ENCODE measurements at regions not wholly inside any gene's neighbourhood (a gene's known extent, or its start where the extent isn't known, plus 50 kb on each side); places are given as distances from the start of the nearest gene placed in this dataset.

DNA sequence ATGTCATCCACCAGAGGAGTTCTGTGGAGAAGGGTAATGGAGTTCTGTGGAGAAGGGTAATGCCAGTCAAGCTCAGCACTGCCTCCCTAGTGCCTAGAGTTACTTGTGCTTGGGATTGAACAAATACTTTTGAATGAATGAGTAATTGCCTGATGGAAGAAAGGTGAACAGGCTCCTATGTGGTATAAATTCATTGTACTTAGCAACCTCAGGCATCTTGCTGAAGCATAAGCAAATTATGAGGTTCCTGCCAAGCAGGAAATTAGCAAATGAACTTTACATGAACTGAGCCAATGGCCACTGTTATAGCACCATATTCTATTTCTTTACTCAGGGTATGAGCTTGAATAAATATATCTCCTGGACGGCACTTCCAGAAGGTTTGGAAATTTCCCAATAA is 1047.2 kb downstream of the SLC6A15 start:
- Histone ChIP-seq H3K79me2 (ENCODE audit: low read length) (no peaks in the 10 kb centered on the region), H3K9ac (ENCODE audit: low read length) (no peak overlapping the region), H4K20me1 (ENCODE audit: insufficient read depth, low read depth, low read length) (no peaks in the 10 kb centered on the region), H3K4me3 (ENCODE audit: low read length) (no peak overlapping the region), H3K9me2 (replicated peaks; ENCODE audit: insufficient read depth, low read length) (no peaks in the 10 kb centered on the region), H2AFZ (ENCODE audit: low read length) (no peak overlapping the region), H3K36me3 (ENCODE audit: insufficient read depth, low read length) (no peaks in the 10 kb centered on the region), H3K9me3 (ENCODE audit: low read length) (peaks cover 4% of the 10 kb centered on the region; the same call in 1 of the 2 replicates), H3K27me3 (ENCODE audit: low read length) (no peaks in the 10 kb centered on the region), H3K4me2 (ENCODE audit: low read depth, low read length, poor library complexity, severe bottlenecking) (no peak overlapping the region), H3K4me1 (ENCODE audit: low read length) (no peaks in the 10 kb centered on the region), H3K27ac (ENCODE audit: low read length) (no peak overlapping the region)
- DNase-seq, result no peak

DNA sequence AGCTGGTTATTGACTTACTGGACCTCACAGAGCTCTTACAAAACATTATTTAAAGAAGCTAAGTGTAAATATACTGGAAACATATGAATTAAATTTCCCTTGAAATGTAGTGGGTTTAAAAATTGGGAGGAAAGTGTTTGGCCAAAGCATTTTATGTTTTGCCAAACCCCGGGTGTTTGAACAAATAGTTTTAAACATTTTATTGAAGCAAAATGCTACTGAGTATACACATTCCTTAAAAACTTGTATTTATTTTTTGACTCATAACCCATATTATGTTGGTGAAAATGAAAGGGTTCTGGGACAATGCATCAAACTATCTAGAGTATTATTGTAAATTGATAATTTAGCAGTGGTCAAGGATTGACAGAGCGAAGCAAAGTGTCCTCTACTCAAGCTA is 1048.5 kb downstream of the SLC6A15 start:
- no peak overlapping the region for H3K4me2 ChIP-seq (ENCODE audit: low read depth, low read length, poor library complexity, severe bottlenecking)
- H4K20me1 ChIP-seq (ENCODE audit: insufficient read depth, low read depth, low read length), result no peaks in the 10 kb centered on the region
- H3K4me1 ChIP-seq (ENCODE audit: low read length), result no peaks in the 10 kb centered on the region
- H2AFZ ChIP-seq (ENCODE audit: low read length), result no peak overlapping the region
- H3K4me3 ChIP-seq (ENCODE audit: low read length), result no peak overlapping the region
- DNase-seq, result no peak
- H3K9me2 ChIP-seq (replicated peaks; ENCODE audit: insufficient read depth, low read length), result no peaks in the 10 kb centered on the region
- H3K79me2 ChIP-seq (ENCODE audit: low read length), result no peaks in the 10 kb centered on the region
- H3K9me3 ChIP-seq (ENCODE audit: low read length), result peaks cover 13% of the 10 kb centered on the region
- no peaks in the 10 kb centered on the region for H3K27me3 ChIP-seq (ENCODE audit: low read length)
- no peak overlapping the region for H3K9ac ChIP-seq (ENCODE audit: low read length)
- no peaks in the 10 kb centered on the region for H3K36me3 ChIP-seq (ENCODE audit: insufficient read depth, low read length)
- H3K27ac ChIP-seq (ENCODE audit: low read length), result no peak overlapping the region

DNA sequence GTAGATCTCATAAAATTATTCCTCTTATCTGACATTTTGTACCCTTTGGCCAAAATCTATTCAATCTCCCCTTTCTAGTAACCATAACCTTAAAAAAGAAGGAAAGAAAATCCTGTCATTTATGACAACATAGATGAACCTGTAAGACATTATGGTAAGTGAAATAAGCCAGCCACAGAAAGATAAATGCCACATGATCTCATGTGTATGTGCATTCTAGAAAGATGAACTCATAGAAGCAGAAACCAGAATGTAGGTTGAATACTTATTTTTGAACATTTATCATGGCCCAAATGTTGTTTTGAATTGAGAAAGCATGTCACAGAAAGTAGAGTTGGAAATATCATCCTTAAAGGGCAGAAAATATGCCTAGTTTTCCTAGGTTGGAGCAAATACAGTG is 1053.6 kb downstream of the SLC6A15 start:
- Histone ChIP-seq H3K9ac (ENCODE audit: low read length) (no peak overlapping the region), H3K27me3 (ENCODE audit: low read length) (no peaks in the 10 kb centered on the region), H3K4me1 (ENCODE audit: low read length) (no peaks in the 10 kb centered on the region), H3K4me2 (ENCODE audit: low read depth, low read length, poor library complexity, severe bottlenecking) (no peak overlapping the region), H3K79me2 (ENCODE audit: low read length) (no peaks in the 10 kb centered on the region), H2AFZ (ENCODE audit: low read length) (no peak overlapping the region), H3K9me3 (ENCODE audit: low read length) (peaks cover 41% of the 10 kb centered on the region), H3K36me3 (ENCODE audit: insufficient read depth, low read length) (no peaks in the 10 kb centered on the region), H4K20me1 (ENCODE audit: insufficient read depth, low read depth, low read length) (no peaks in the 10 kb centered on the region), H3K9me2 (replicated peaks; ENCODE audit: insufficient read depth, low read length) (no peaks in the 10 kb centered on the region), H3K4me3 (ENCODE audit: low read length) (no peak overlapping the region), H3K27ac (ENCODE audit: low read length) (no peak overlapping the region)
- no peak for DNase-seq

DNA sequence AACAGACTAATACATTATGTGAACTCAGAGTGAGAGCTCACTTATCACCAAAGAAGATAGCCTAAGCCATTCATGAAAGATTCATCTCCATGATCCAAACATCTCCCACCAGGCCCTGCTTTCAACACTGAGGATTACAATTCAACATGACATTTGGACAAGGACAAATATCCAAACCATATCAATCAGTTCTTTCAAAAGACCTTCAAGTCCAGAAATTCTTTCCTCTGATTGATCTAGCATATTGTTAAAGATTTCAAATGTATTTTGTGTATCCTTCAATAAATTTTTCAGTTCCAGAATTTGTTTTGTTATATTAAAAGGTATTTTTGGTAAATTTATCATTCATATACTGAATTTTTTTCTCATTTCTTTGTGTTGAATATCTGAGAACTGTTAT is 1055.8 kb downstream of the SLC6A15 start:
- Histone ChIP-seq H4K20me1 (ENCODE audit: insufficient read depth, low read depth, low read length) (no peaks in the 10 kb centered on the region), H3K27me3 (ENCODE audit: low read length) (no peaks in the 10 kb centered on the region), H2AFZ (ENCODE audit: low read length) (no peak overlapping the region), H3K9ac (ENCODE audit: low read length) (no peak overlapping the region), H3K9me3 (ENCODE audit: low read length) (peaks cover 50% of the 10 kb centered on the region), H3K4me2 (ENCODE audit: low read depth, low read length, poor library complexity, severe bottlenecking) (no peak overlapping the region), H3K27ac (ENCODE audit: low read length) (no peak overlapping the region), H3K36me3 (ENCODE audit: insufficient read depth, low read length) (no peaks in the 10 kb centered on the region), H3K9me2 (replicated peaks; ENCODE audit: insufficient read depth, low read length) (no peaks in the 10 kb centered on the region), H3K4me3 (ENCODE audit: low read length) (no peak overlapping the region), H3K4me1 (ENCODE audit: low read length) (no peaks in the 10 kb centered on the region), H3K79me2 (ENCODE audit: low read length) (no peaks in the 10 kb centered on the region)
- DNase-seq, result no peak

DNA sequence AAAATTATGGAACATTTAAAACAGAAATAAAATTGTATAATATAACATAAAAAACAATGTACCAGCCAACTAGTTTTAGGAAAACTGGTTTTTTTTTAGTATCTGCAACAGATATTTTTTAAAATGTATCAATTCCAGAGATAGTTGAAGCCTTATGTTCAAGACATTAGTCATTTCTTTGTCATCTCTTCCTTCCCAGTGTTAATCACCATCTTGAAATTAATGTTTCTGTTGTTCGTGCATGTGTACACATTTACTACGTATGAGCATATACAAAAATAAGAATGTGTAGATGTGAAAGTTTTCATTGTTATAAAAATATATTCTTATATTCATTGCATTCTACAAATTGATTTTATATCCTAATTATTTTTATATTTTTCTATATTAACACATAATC is 1062.1 kb downstream of the SLC6A15 start:
- Histone ChIP-seq H3K9ac (ENCODE audit: low read length) (no peak overlapping the region), H3K27me3 (ENCODE audit: low read length) (no peaks in the 10 kb centered on the region), H3K4me3 (ENCODE audit: low read length) (no peak overlapping the region), H3K4me1 (ENCODE audit: low read length) (no peaks in the 10 kb centered on the region), H3K27ac (ENCODE audit: low read length) (no peak overlapping the region), H3K4me2 (ENCODE audit: low read depth, low read length, poor library complexity, severe bottlenecking) (no peak overlapping the region), H2AFZ (ENCODE audit: low read length) (no peak overlapping the region), H4K20me1 (ENCODE audit: insufficient read depth, low read depth, low read length) (no peaks in the 10 kb centered on the region), H3K79me2 (ENCODE audit: low read length) (no peaks in the 10 kb centered on the region), H3K9me2 (replicated peaks; ENCODE audit: insufficient read depth, low read length) (no peaks in the 10 kb centered on the region), H3K9me3 (ENCODE audit: low read length) (peaks cover 33% of the 10 kb centered on the region), H3K36me3 (ENCODE audit: insufficient read depth, low read length) (no peaks in the 10 kb centered on the region)
- no peak for DNase-seq

DNA sequence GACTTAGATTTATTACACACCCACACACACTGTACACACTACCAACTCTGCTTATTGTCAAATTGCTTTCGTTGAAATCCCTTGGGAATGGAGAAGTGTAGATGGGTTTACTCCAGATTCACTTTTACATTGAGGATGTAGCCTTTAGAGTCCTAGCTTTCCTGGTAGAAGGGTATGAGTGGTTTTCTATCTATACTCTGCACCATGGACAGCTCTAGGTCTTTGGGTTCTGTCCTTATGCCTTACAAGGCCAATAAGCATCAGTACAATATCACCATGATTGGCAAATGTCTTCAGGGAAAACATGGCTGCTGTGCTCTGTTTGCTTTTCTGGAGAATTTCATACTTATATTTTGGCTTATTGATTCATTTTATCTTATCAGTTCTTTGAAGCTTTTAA is 1063.9 kb downstream of the SLC6A15 start:
- H2AFZ ChIP-seq (ENCODE audit: low read length), result no peak overlapping the region
- no peak overlapping the region for H3K27ac ChIP-seq (ENCODE audit: low read length)
- peaks cover 35% of the 10 kb centered on the region for H3K9me3 ChIP-seq (ENCODE audit: low read length)
- no peaks in the 10 kb centered on the region for H3K9me2 ChIP-seq (replicated peaks; ENCODE audit: insufficient read depth, low read length)
- no peaks in the 10 kb centered on the region for H3K79me2 ChIP-seq (ENCODE audit: low read length)
- H3K27me3 ChIP-seq (ENCODE audit: low read length), result no peaks in the 10 kb centered on the region
- DNase-seq, result no peak
- H3K36me3 ChIP-seq (ENCODE audit: insufficient read depth, low read length), result no peaks in the 10 kb centered on the region
- no peaks in the 10 kb centered on the region for H3K4me1 ChIP-seq (ENCODE audit: low read length)
- H4K20me1 ChIP-seq (ENCODE audit: insufficient read depth, low read depth, low read length), result no peaks in the 10 kb centered on the region
- H3K4me3 ChIP-seq (ENCODE audit: low read length), result no peak overlapping the region
- H3K4me2 ChIP-seq (ENCODE audit: low read depth, low read length, poor library complexity, severe bottlenecking), result no peak overlapping the region
- H3K9ac ChIP-seq (ENCODE audit: low read length), result no peak overlapping the region

DNA sequence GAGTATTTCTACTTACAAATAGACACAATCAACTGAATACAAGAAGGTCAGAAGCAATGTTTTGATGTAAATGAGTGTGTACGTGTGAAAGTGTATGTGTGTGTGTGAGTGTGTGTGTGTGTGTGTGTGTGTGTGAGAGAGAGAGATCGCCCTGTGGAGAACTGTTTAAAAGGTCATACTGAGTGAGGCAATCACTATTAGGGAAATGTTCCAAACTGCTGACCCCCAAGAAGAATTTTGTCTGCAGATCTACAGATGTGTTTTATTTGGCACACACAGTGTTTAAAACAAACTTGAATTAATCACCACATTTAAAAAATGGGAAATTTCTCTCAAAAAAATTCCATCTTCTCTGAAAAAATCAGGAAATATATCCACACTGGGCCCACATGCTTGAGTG is 1069.1 kb downstream of the SLC6A15 start:
- no peaks in the 10 kb centered on the region for H3K36me3 ChIP-seq (ENCODE audit: insufficient read depth, low read length)
- no peak overlapping the region for H3K4me2 ChIP-seq (ENCODE audit: low read depth, low read length, poor library complexity, severe bottlenecking)
- peaks cover 30% of the 10 kb centered on the region for H3K9me3 ChIP-seq (ENCODE audit: low read length)
- no peak overlapping the region for H3K9ac ChIP-seq (ENCODE audit: low read length)
- H3K9me2 ChIP-seq (replicated peaks; ENCODE audit: insufficient read depth, low read length), result no peaks in the 10 kb centered on the region
- no peak for DNase-seq
- no peaks in the 10 kb centered on the region for H3K27me3 ChIP-seq (ENCODE audit: low read length)
- no peaks in the 10 kb centered on the region for H3K79me2 ChIP-seq (ENCODE audit: low read length)
- no peaks in the 10 kb centered on the region for H4K20me1 ChIP-seq (ENCODE audit: insufficient read depth, low read depth, low read length)
- no peak overlapping the region for H3K27ac ChIP-seq (ENCODE audit: low read length)
- H3K4me1 ChIP-seq (ENCODE audit: low read length), result no peaks in the 10 kb centered on the region
- no peak overlapping the region for H3K4me3 ChIP-seq (ENCODE audit: low read length)
- no peak overlapping the region for H2AFZ ChIP-seq (ENCODE audit: low read length)

DNA sequence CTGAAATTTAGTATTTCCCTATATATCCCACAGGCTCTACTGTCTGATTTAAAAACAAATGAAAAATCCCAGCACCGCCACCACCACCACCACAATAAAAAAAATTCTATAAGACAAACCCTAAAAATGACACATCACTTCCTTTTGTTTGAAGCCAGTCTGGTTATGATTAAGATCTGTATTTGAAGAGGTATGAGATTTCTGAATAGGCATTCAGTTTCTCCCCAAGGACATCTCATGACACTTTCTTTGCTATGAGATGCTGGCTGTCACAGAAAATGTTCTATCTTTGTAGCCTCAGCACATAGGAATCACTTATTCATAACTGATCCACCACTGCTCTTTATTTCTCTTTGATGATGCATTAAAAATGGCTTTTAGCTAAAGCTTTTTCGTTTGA is 1071.0 kb downstream of the SLC6A15 start:
- Histone ChIP-seq H2AFZ (ENCODE audit: low read length) (no peak overlapping the region), H3K9me3 (ENCODE audit: low read length) (peaks cover 25% of the 10 kb centered on the region), H3K4me3 (ENCODE audit: low read length) (no peak overlapping the region), H3K9me2 (replicated peaks; ENCODE audit: insufficient read depth, low read length) (no peaks in the 10 kb centered on the region), H3K27me3 (ENCODE audit: low read length) (no peaks in the 10 kb centered on the region), H3K36me3 (ENCODE audit: insufficient read depth, low read length) (no peaks in the 10 kb centered on the region), H3K4me2 (ENCODE audit: low read depth, low read length, poor library complexity, severe bottlenecking) (no peak overlapping the region), H3K27ac (ENCODE audit: low read length) (no peak overlapping the region), H3K4me1 (ENCODE audit: low read length) (no peaks in the 10 kb centered on the region), H4K20me1 (ENCODE audit: insufficient read depth, low read depth, low read length) (no peaks in the 10 kb centered on the region), H3K79me2 (ENCODE audit: low read length) (no peaks in the 10 kb centered on the region), H3K9ac (ENCODE audit: low read length) (no peak overlapping the region)
- no peak for DNase-seq

DNA sequence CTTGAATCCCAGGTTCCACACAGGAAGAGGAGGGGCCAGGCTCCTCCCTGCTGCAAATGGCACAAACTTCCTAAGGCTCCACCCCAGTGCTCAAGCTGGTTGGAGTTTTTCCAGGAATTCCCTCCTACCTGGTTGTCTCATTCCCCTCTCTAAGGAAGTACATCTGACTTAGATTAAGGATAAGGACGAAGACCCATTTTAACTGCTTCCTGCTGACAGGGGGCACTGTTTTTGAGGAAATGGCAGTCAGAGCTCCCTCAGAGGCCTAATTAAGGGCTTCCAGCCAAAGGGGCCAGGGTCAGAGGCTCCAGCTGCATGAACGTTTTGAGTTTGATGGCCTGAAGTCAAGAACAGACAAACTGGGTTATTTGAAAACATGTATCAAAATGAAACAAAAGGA is 1084.7 kb downstream of the SLC6A15 start:
- H4K20me1 ChIP-seq (ENCODE audit: insufficient read depth, low read depth, low read length), result no peaks in the 10 kb centered on the region
- no peaks in the 10 kb centered on the region for H3K4me1 ChIP-seq (ENCODE audit: low read length)
- no peaks in the 10 kb centered on the region for H3K27me3 ChIP-seq (ENCODE audit: low read length)
- H3K4me2 ChIP-seq (ENCODE audit: low read depth, low read length, poor library complexity, severe bottlenecking), result no peak overlapping the region
- no peak overlapping the region for H3K9ac ChIP-seq (ENCODE audit: low read length)
- no peaks in the 10 kb centered on the region for H3K36me3 ChIP-seq (ENCODE audit: insufficient read depth, low read length)
- no peak overlapping the region for H3K4me3 ChIP-seq (ENCODE audit: low read length)
- no peaks in the 10 kb centered on the region for H3K79me2 ChIP-seq (ENCODE audit: low read length)
- H3K9me3 ChIP-seq (ENCODE audit: low read length), result 0 out of 2 replicates have a peak, but pooled peaks cover 5% of the 10 kb centered on the region
- no peak overlapping the region for H2AFZ ChIP-seq (ENCODE audit: low read length)
- no peaks in the 10 kb centered on the region for H3K9me2 ChIP-seq (replicated peaks; ENCODE audit: insufficient read depth, low read length)
- no peak overlapping the region for H3K27ac ChIP-seq (ENCODE audit: low read length)
- DNase-seq, result no peak
